H54 (cell line): ENCODE measurements at regions not wholly inside any gene's neighbourhood (a gene's known extent, or its start where the extent isn't known, plus 50 kb on each side); places are given as distances from the start of the nearest gene placed in this dataset.
A peak's percentile ranks its signal among the peaks of the same experiment; 100 is the strongest.

Source experiments
- DNase-seq: peaks from one replicate; pipeline ENCODE4 v3.0.0; 2011; ENCODE audit warnings: low spot score, mixed read lengths; ENCODE audit not compliant: insufficient read length
- FAIRE-seq: peaks from 3 replicates; lab custom pipeline; 2011; peaks lifted over from hg19 to GRCh38; lab: Jason Lieb, UNC
- POLR2A ChIP-seq: IDR thresholded peaks from 2 replicates; pipeline ENCODE4 v1.6.1; 2011; ENCODE audit warnings: low read depth, mild to moderate bottlenecking, low read length

GRCh38 chr6:164927288-164928056 is 381.9 kb downstream of the C6orf118 start:
- DNase-seq: peak; percentile 1

GRCh38 chr6:164926686-164927085 is 382.7 kb downstream of the C6orf118 start:
- DNase-seq (no peak), FAIRE-seq (no peak)
- TF ChIP-seq POLR2A: no peak

More at GRCh38 chr6:164927288-164928056, 381.9 kb downstream of the C6orf118 start:
- FAIRE-seq: no peak
- no peak for TF ChIP-seq POLR2A

- TF ChIP-seq POLR2A: no peak
- no peak for FAIRE-seq
- DNase-seq: no peak
Measured at GRCh38 chr6:164925681-164926530, 383.5 kb downstream of the C6orf118 start.

GRCh38 chr6:164924674-164925073 is 384.7 kb downstream of the C6orf118 start:
- FAIRE-seq (no peak), DNase-seq (no peak)
- TF ChIP-seq POLR2A: no peak

GRCh38 chr6:164917211-164917610 is 392.2 kb downstream of the C6orf118 start:
- DNase-seq (no peak), FAIRE-seq (no peak)
- no peak for TF ChIP-seq POLR2A

GRCh38 chr6:164916087-164916486 is 393.3 kb downstream of the C6orf118 start:
- no peak for FAIRE-seq
- TF ChIP-seq POLR2A: no peak

GRCh38 chr6:164911873-164912580 is 397.4 kb downstream of the C6orf118 start:
- TF ChIP-seq POLR2A: no peak
- FAIRE-seq (no peak), DNase-seq (no peak)

More at GRCh38 chr6:164916087-164916486, 393.3 kb downstream of the C6orf118 start:
- DNase-seq: no peak

- TF ChIP-seq POLR2A: no peak
- DNase-seq (no peak), FAIRE-seq (no peak)
Measured at GRCh38 chr6:164911151-164911550, 398.3 kb downstream of the C6orf118 start.

- DNase-seq (no peak), FAIRE-seq (no peak)
- TF ChIP-seq POLR2A: no peak
Measured at GRCh38 chr6:164906766-164907165, 402.6 kb downstream of the C6orf118 start.

GRCh38 chr6:164905311-164905710 is 404.1 kb downstream of the C6orf118 start:
- DNase-seq (no peak), FAIRE-seq (no peak)
- TF ChIP-seq POLR2A: no peak

- DNase-seq (no peak), FAIRE-seq (no peak)
- no peak for TF ChIP-seq POLR2A
Measured at GRCh38 chr6:164898412-164898811, 411.0 kb downstream of the C6orf118 start.

- DNase-seq (no peak), FAIRE-seq (no peak)
- no peak for TF ChIP-seq POLR2A
Measured at GRCh38 chr6:164897523-164898235, 411.7 kb downstream of the C6orf118 start.

GRCh38 chr6:164889980-164890379 is 419.4 kb downstream of the C6orf118 start:
- DNase-seq: no peak
- no peak for TF ChIP-seq POLR2A
- FAIRE-seq: no peak
